NOMO-1 (cell line): ENCODE measurements at regions not wholly inside any gene's neighbourhood (a gene's known extent, or its start where the extent isn't known, plus 50 kb on each side); places are given as distances from the start of the nearest gene placed in this dataset.
"Not testable (repeated sequence)": the region's sequence is repeated elsewhere in the genome, so short reads cannot be mapped to it uniquely, and the experiment has no call there.

Source experiments
- DNase-seq, 2 experiments: peaks; one replicate each; lab custom pipeline; 2025; ENCODE audit not compliant: unreplicated experiment in 2 of 2; lab: John Stamatoyannopoulos, UW

GRCh38 chr6:5840734-5841390, 165.9 kb downstream of the NRN1 start:
- no peak for DNase-seq

- DNase-seq = no peak
These were observed 167.9 kb downstream of the NRN1 start for GRCh38 chr6:5838656-5839396.

- DNase-seq = no peak
These were observed 169.4 kb downstream of the NRN1 start for GRCh38 chr6:5837323-5837722.

- DNase-seq = not testable (repeated sequence)
These were observed 170.1 kb downstream of the NRN1 start for GRCh38 chr6:5836597-5836996.

- no peak for DNase-seq
These were observed 173.6 kb downstream of the NRN1 start for GRCh38 chr6:5833120-5833519.

GRCh38 chr6:5832668-5833067, 174.1 kb downstream of the NRN1 start:
- DNase-seq = no peak

- peak; percentile 43 to 48 for DNase-seq
These were observed 175.4 kb downstream of the NRN1 start for GRCh38 chr6:5831219-5831862.

GRCh38 chr6:5828296-5828695, 178.4 kb downstream of the NRN1 start:
- DNase-seq = no peak

GRCh38 chr6:5827056-5827904, 179.4 kb downstream of the NRN1 start:
- DNase-seq = peak; percentile 63 to 78

GRCh38 chr6:5824382-5824983, 182.2 kb downstream of the NRN1 start:
- DNase-seq = peak; percentile 22 to 28
